Islet precursor cell (in vitro differentiated cells): ENCODE measurements at regions not wholly inside any gene's neighbourhood (a gene's known extent, or its start where the extent isn't known, plus 50 kb on each side); places are given as distances from the start of the nearest gene placed in this dataset.

Experiments used
- DNase-seq: peaks from one replicate; pipeline ENCODE4 v3.0.0-alpha.2; 2018

- no peak for DNase-seq
These were observed 189.0 kb upstream of the CIBAR2 start for GRCh38 chr16:85301231-85301630.

- peak; percentile 81 for DNase-seq
These were observed 190.0 kb upstream of the CIBAR2 start for GRCh38 chr16:85302018-85302847.

- no peak for DNase-seq
These were observed 190.6 kb upstream of the CIBAR2 start for GRCh38 chr16:85302848-85303353.

- DNase-seq: peak; percentile 87
These were observed 191.1 kb upstream of the CIBAR2 start for GRCh38 chr16:85303354-85303883.

DNA sequence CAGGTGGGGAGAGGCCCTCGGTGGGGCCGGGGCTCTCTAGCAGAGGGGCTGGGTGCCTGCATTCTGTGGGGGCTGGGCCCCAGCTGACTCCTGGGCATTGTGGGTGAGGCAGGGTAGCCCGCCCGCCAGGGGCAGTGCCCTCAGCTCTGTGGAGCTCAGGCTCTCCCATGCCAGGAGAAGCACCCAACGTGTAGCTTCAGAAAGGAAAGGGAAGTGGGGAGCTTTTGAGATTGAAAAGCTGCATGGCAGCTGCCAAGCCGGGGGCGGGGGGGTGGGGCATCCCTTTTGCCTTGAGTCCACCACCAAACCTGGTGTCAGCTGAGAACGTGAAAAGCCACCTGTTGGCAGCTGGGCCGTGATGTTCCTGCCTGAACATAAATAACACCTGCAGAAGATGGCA, 192.1 kb upstream of the CIBAR2 start:
- no peak for DNase-seq

DNA sequence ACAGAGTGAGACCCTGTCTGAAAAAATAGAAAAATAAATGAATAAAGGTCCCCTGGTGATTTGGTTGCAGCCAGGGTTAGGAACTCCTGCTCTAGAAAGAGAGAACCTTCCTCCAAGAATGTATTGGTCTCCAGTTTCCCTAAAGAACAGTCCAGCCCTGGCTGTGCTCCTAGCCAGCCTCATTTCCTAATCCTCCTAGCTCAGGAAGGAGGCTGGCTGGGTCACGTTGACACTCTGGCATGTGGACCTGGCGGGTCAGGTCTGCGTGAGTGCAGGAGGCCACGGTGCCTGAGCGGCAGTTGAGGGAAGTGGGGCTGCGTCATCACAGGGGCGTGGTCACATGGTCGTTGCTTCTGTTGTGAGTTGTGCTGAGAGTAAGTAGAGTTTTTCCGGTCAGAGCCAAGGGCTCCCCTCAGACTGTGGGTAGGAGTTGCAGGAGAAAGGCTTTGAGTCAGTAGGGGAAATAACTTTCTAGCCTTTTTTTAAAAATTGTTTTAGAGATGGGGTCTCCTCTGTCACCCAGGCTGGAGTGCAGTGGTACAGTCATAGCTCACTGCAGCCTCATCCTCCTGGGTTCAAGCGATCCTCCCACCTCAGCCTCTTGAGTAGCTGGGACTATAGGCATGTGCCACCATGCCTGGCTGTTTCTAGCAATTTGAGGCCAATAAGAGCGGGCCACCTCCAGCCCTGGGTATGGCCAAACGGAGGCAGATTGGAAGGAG, 194.0 kb upstream of the CIBAR2 start:
- peak; percentile 94 for DNase-seq

DNA sequence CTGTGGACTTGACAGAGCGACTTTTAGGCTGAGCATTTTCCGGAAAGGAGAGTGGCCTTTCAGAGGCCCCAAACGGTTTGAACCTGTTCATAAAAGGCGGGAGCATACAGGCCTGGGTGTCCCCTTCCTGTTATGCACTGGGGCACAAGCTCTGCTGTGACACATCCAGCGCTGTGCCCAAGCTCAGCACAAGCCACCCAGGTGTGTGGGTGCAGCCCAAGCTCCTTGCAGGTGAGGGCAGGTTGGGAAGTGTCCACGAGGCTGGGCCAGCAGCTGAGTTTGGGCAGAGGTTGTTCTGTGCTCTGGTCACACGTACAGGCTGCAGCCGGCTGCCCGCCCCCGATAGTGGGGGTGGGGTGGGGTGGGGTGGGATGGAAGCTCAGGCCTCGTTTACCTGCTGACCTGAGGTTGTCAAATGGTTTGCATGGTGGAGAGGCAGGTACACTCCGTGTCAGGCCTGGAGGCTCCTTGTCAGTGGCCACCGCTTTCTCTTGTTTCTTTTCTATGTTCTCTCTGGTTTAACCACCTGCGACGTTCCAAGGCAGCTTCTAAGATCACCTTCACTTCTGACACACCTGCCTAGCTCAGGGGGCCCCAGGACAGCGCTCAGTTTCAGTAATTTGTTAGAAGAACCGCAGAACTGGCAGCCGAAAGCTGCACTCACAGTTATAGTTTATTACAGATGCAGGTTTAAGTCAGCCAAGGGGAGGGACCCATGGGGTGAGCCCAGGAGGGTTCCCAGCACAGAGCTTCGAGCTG, 194.7 kb upstream of the CIBAR2 start:
- no peak for DNase-seq

DNA sequence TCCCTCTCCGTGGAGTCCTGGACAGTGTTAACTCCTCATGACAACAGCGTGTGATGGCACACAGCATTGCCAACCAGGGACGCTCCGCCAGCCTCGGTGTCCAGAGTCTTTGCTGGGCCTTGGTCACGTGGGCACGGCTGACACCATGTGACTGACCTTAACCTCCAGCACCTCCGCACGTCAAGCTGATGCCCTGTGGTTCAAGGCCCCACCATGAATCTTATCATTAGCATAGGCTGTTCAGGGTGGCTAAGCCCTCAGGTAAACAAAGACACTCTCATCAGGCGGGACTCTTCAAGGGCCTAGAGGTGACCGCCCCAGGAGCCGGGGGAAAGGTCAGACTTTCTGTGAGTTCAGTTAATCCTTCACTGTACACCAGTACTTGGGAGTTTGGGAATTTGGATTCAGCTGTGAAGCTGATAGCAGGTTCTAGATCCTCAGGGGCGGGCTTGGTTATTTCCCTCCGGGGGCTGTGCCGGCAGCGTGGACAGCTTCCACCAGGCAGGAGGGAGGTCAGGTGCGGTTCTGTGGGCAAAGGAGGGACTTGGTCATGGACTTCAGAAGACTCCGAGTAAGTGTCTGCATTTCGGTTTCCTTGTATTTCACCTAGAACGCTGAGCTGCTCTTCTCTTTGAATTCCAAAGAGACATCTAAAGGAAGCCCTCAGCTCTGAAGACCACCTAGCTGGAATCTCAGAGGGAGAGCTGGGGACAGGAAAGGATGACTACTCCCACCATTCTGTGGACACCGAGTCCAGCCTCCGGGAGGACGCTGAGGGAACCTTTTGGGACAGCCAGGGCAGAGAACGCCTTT, 195.5 kb upstream of the CIBAR2 start:
- DNase-seq: no peak

DNA sequence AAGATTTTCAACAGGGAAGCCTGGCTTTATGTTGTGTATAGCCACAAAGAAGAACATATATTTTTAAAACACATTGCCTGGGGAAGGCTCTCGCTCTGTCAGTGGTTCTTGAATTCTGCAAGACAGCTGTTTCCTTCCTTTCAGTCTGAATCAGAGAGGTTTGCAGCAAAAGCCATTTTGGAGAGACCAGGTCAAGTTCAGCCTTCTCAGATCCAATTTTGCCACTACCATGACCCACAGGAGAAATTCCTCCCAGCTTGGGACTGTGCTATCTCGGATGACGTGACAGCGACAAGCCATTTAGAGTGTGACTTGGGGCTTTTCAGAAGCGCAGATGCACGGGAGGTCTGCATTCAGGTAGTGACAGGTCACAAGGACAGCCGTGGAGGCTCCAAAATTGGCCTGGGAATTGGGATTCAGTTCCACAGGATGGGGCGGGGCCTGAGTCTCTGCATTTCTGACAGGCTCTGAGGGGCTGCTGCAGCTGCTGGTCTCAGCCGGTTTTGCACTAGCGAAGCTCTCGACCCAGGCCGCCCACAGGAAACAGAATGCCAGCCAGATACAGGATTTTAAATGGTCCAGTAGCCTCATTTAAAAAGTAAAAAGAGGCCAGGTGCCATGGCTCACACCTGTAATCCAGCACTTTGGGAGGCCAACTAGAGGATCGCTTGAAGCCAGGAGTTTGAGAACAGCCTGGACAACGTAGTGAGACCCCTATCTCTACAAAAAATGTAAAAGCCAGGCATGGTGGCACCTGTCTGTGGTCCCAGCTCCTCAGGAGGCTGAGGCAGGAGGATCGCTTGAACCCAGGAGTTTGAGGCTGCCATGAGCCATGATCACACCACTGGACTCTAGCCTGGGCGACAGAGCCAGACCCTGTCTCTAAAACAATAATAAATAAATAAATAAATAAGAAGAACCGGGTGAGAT, 196.6 kb upstream of the CIBAR2 start:
- no peak for DNase-seq

GRCh38 chr16:85309656-85310587, 197.7 kb upstream of the CIBAR2 start:
- DNase-seq: no peak

- DNase-seq: no peak
These were observed 198.8 kb upstream of the CIBAR2 start for GRCh38 chr16:85310868-85311585.

- no peak for DNase-seq
These were observed 199.5 kb upstream of the CIBAR2 start for GRCh38 chr16:85311741-85312140.

DNA sequence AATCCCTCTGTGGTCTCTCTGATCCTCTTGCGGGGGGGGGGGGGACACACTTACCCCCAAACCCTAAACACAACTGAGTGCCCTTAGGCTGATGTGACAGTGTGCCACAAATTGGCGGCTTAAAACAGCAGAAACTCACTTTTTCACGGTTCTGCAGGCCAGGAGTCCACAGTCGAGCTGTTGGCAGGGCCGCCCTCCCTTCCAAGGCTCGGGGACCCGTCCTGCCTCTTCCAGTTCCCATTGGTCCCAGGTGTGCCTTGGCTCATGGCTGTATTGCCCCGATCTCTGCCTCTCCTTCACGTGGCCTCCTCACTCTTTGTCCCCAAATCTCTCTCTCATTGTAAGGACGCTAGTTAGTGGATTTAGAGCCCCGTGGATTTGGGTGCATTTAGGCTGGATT, 199.9 kb upstream of the CIBAR2 start:
- DNase-seq: no peak

DNA sequence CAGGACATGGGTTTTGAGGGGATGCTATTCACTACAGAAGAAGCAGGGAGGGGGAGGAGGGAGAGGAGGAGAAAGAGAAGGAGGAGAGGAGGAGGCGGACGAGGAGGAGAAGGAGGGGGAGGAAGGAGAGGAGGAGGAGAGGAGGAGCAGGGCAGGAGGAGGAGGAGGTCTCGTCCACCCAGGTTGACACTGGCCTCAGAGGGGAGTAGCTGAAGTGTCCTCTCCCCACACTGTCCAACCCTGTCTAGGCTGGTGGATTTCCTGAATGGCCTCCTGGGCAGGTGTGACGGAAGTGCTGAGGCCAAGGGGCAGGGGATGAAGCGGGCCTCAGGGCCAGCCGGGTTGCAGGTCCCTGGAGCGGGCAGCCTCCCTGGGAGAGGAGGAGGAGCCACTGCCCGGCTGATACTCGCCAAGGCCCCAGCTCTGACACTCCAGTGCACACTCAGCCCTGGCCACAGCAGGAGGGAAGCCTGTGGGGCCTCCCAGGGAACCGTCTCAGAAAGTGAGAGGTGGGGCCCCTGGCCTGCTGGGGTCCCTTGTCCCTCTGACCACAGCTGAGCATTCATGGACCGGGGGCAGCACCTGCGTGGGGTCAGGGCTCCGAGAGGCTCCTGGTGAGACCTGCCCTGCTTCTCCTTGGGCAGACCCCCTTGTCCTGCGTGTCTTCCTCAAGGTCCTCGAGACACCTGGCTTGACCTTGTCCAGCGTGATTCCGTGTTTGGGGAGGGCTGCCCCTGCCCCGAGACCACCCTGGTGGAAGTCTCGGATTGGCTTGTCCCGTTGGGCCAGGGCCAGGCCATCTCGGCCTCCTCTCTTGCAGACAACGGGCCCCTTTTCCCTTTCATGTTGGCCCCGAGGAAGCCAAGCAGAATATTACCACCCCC, 200.6 kb upstream of the CIBAR2 start:
- no peak for DNase-seq

- no peak for DNase-seq
These were observed 201.4 kb upstream of the CIBAR2 start for GRCh38 chr16:85313526-85314301.

- DNase-seq: no peak
These were observed 202.3 kb upstream of the CIBAR2 start for GRCh38 chr16:85314512-85314971.

DNA sequence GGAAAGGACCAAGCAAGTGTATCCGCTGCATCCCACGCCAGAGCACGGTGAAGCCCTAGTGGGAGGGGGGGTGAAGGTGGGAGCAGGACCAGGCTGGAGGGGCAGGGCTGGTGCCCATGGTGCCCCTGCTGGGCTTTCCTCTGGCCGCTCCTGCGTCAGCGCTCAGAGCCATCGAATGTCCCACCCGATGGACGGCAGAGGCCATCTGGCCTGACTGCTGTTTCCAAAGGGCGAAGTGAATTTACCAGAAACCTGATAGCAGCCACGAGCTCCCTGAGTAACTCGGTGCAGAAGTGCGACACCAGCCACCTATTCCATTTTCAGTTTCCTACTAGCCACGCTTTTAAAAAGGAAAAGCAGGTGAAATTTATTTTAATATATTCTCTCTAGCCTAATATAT, 203.6 kb upstream of the CIBAR2 start:
- DNase-seq: no peak
